ENCODE measurements at regions not wholly inside any gene's neighbourhood (a gene's known extent, or its start where the extent isn't known, plus 50 kb on each side); places are given as distances from the start of the nearest gene placed in this dataset.
A peak's percentile ranks its signal among the peaks of the same experiment; 100 is the strongest.

- 51% methylated on average over 2 of the region's 2 CpGs for WGBS
- H3K4me2 ChIP-seq (ENCODE audit: low read length, poor library complexity, severe bottlenecking) = no peak overlapping the region
- H3K9me3 ChIP-seq (ENCODE audit: control insufficient read depth, low read length) = no peaks in the 10 kb centered on the region
- no peak overlapping the region for H3K23ac ChIP-seq (ENCODE audit: low read length in 2 of 2)
- H3K4ac ChIP-seq (ENCODE audit: low read depth in 1 of 2, low read length in 2 of 2) = no peak overlapping the region
- H2BK5ac ChIP-seq (ENCODE audit: low read depth, low read length, poor library complexity, severe bottlenecking) = no peak overlapping the region
- DNase-seq = peak; percentile 6
- no peaks in the 10 kb centered on the region for H3K27me3 ChIP-seq (ENCODE audit: control insufficient read depth in 1 of 2, insufficient read depth in 1 of 2, low read length in 2 of 2)
- no peak overlapping the region for H4K8ac ChIP-seq (ENCODE audit: low read length)
- H3K4me3 ChIP-seq (ENCODE audit: insufficient read depth in 1 of 2, low read depth in 1 of 2, low read length in 2 of 2) = no peak overlapping the region
- H2BK12ac ChIP-seq (ENCODE audit: low read length in 2 of 2) = no peak overlapping the region
- no peak overlapping the region for H3K9ac ChIP-seq (ENCODE audit: low read length)
- no peak overlapping the region for H2BK15ac ChIP-seq (ENCODE audit: low read depth, poor library complexity, severe bottlenecking)
- H3K79me1 ChIP-seq (replicated peaks; ENCODE audit: low read length, poor library complexity, severe bottlenecking) = no peaks in the 10 kb centered on the region
- H3K36me3 ChIP-seq (ENCODE audit: control insufficient read depth in 1 of 2, insufficient read depth in 2 of 2, low read depth in 1 of 2, low read length in 2 of 2) = no peaks in the 10 kb centered on the region
- H2AFZ ChIP-seq (ENCODE audit: low read depth, low read length) = no peak overlapping the region
- H2AK5ac ChIP-seq (ENCODE audit: low read length, severe bottlenecking) = no peak overlapping the region
- no peak overlapping the region for H2BK120ac ChIP-seq (ENCODE audit: low read depth, low read length)
- no peaks in the 10 kb centered on the region for H3K4me1 ChIP-seq (ENCODE audit: control insufficient read depth, insufficient read depth, low read depth, low read length)
- H4K91ac ChIP-seq (ENCODE audit: low read length) = no peak overlapping the region
- H3K18ac ChIP-seq (ENCODE audit: low read depth in 1 of 2, low read length in 2 of 2) = no peak overlapping the region
- H3K14ac ChIP-seq (ENCODE audit: low read length in 2 of 2) = no peak overlapping the region
- H3K27ac ChIP-seq (ENCODE audit: low read length, poor library complexity, severe bottlenecking) = no peak overlapping the region
Measured at GRCh38 chr7:52481571-52481970, 553.9 kb upstream of the POM121L12 start.

GRCh38 chr7:52479990-52480389 lies 555.4 kb upstream of the POM121L12 start:
- H3K18ac ChIP-seq (ENCODE audit: low read depth in 1 of 2, low read length in 2 of 2) = no peak overlapping the region
- no peak overlapping the region for H2BK5ac ChIP-seq (ENCODE audit: low read depth, low read length, poor library complexity, severe bottlenecking)
- H3K4me3 ChIP-seq (ENCODE audit: insufficient read depth in 1 of 2, low read depth in 1 of 2, low read length in 2 of 2) = no peak overlapping the region
- H3K23ac ChIP-seq (ENCODE audit: low read length in 2 of 2) = no peak overlapping the region
- no peak overlapping the region for H4K8ac ChIP-seq (ENCODE audit: low read length)
- H3K9ac ChIP-seq (ENCODE audit: low read length) = no peak overlapping the region
- no peak overlapping the region for H3K4me2 ChIP-seq (ENCODE audit: low read length, poor library complexity, severe bottlenecking)
- no peak overlapping the region for H2AK5ac ChIP-seq (ENCODE audit: low read length, severe bottlenecking)
- H2BK12ac ChIP-seq (ENCODE audit: low read length in 2 of 2) = no peak overlapping the region
- H2BK120ac ChIP-seq (ENCODE audit: low read depth, low read length) = no peak overlapping the region
- H2BK15ac ChIP-seq (ENCODE audit: low read depth, poor library complexity, severe bottlenecking) = no peak overlapping the region
- H3K4me1 ChIP-seq (ENCODE audit: control insufficient read depth, insufficient read depth, low read depth, low read length) = no peaks in the 10 kb centered on the region
- no peak overlapping the region for H2AFZ ChIP-seq (ENCODE audit: low read depth, low read length)
- no peak overlapping the region for H3K14ac ChIP-seq (ENCODE audit: low read length in 2 of 2)
- H3K9me3 ChIP-seq (ENCODE audit: control insufficient read depth, low read length) = no peaks in the 10 kb centered on the region
- H3K27ac ChIP-seq (ENCODE audit: low read length, poor library complexity, severe bottlenecking) = no peak overlapping the region
- no peak for DNase-seq
- H3K36me3 ChIP-seq (ENCODE audit: control insufficient read depth in 1 of 2, insufficient read depth in 2 of 2, low read depth in 1 of 2, low read length in 2 of 2) = no peaks in the 10 kb centered on the region
- H3K27me3 ChIP-seq (ENCODE audit: control insufficient read depth in 1 of 2, insufficient read depth in 1 of 2, low read length in 2 of 2) = no peaks in the 10 kb centered on the region
- no peaks in the 10 kb centered on the region for H3K79me1 ChIP-seq (replicated peaks; ENCODE audit: low read length, poor library complexity, severe bottlenecking)
- no peak overlapping the region for H4K91ac ChIP-seq (ENCODE audit: low read length)
- H3K4ac ChIP-seq (ENCODE audit: low read depth in 1 of 2, low read length in 2 of 2) = no peak overlapping the region

- no peak overlapping the region for H4K8ac ChIP-seq (ENCODE audit: low read length)
Measured at GRCh38 chr7:52475001-52475582, 560.3 kb upstream of the POM121L12 start.

GRCh38 chr7:52473756-52474155 lies 561.7 kb upstream of the POM121L12 start:
- Histone ChIP-seq H2BK120ac (ENCODE audit: low read depth, low read length) (no peak overlapping the region), H3K36me3 (ENCODE audit: control insufficient read depth in 1 of 2, insufficient read depth in 2 of 2, low read depth in 1 of 2, low read length in 2 of 2) (no peaks in the 10 kb centered on the region), H2BK5ac (ENCODE audit: low read depth, low read length, poor library complexity, severe bottlenecking) (no peak overlapping the region), H4K91ac (ENCODE audit: low read length) (no peak overlapping the region), H3K23ac (ENCODE audit: low read length in 2 of 2) (no peak overlapping the region), H3K27me3 (ENCODE audit: control insufficient read depth in 1 of 2, insufficient read depth in 1 of 2, low read length in 2 of 2) (no peaks in the 10 kb centered on the region), H4K8ac (ENCODE audit: low read length) (no peak overlapping the region), H3K27ac (ENCODE audit: low read length, poor library complexity, severe bottlenecking) (no peak overlapping the region), H2AK5ac (ENCODE audit: low read length, severe bottlenecking) (no peak overlapping the region), H3K4ac (ENCODE audit: low read depth in 1 of 2, low read length in 2 of 2) (no peak overlapping the region), H3K4me1 (ENCODE audit: control insufficient read depth, insufficient read depth, low read depth, low read length) (no peaks in the 10 kb centered on the region), H3K9ac (ENCODE audit: low read length) (no peak overlapping the region), H3K18ac (ENCODE audit: low read depth in 1 of 2, low read length in 2 of 2) (no peak overlapping the region), H3K4me3 (ENCODE audit: insufficient read depth in 1 of 2, low read depth in 1 of 2, low read length in 2 of 2) (no peak overlapping the region), H2BK12ac (ENCODE audit: low read length in 2 of 2) (no peak overlapping the region), H3K79me1 (replicated peaks; ENCODE audit: low read length, poor library complexity, severe bottlenecking) (no peaks in the 10 kb centered on the region), H2AFZ (ENCODE audit: low read depth, low read length) (no peak overlapping the region), H3K14ac (ENCODE audit: low read length in 2 of 2) (no peak overlapping the region), H3K9me3 (ENCODE audit: control insufficient read depth, low read length) (no peaks in the 10 kb centered on the region), H3K4me2 (ENCODE audit: low read length, poor library complexity, severe bottlenecking) (no peak overlapping the region), H2BK15ac (ENCODE audit: low read depth, poor library complexity, severe bottlenecking) (no peak overlapping the region)
- DNase-seq = no peak
- 63% methylated on average over 1 of the region's 1 CpG for WGBS

More at GRCh38 chr7:52475001-52475582, 560.3 kb upstream of the POM121L12 start:
- H3K4me2 ChIP-seq (ENCODE audit: low read length, poor library complexity, severe bottlenecking) = no peak overlapping the region
- no peak overlapping the region for H2BK120ac ChIP-seq (ENCODE audit: low read depth, low read length)
- no peaks in the 10 kb centered on the region for H3K9me3 ChIP-seq (ENCODE audit: control insufficient read depth, low read length)
- no peak overlapping the region for H3K4ac ChIP-seq (ENCODE audit: low read depth in 1 of 2, low read length in 2 of 2)
- H3K9ac ChIP-seq (ENCODE audit: low read length) = no peak overlapping the region
- no peak overlapping the region for H3K23ac ChIP-seq (ENCODE audit: low read length in 2 of 2)
- H3K27me3 ChIP-seq (ENCODE audit: control insufficient read depth in 1 of 2, insufficient read depth in 1 of 2, low read length in 2 of 2) = no peaks in the 10 kb centered on the region
- H2BK5ac ChIP-seq (ENCODE audit: low read depth, low read length, poor library complexity, severe bottlenecking) = no peak overlapping the region
- H3K4me1 ChIP-seq (ENCODE audit: control insufficient read depth, insufficient read depth, low read depth, low read length) = no peaks in the 10 kb centered on the region
- no peak for DNase-seq
- H3K14ac ChIP-seq (ENCODE audit: low read length in 2 of 2) = no peak overlapping the region
- no peak overlapping the region for H4K91ac ChIP-seq (ENCODE audit: low read length)
- no peak overlapping the region for H3K27ac ChIP-seq (ENCODE audit: low read length, poor library complexity, severe bottlenecking)
- H3K18ac ChIP-seq (ENCODE audit: low read depth in 1 of 2, low read length in 2 of 2) = no peak overlapping the region
- H2BK15ac ChIP-seq (ENCODE audit: low read depth, poor library complexity, severe bottlenecking) = no peak overlapping the region
- H3K36me3 ChIP-seq (ENCODE audit: control insufficient read depth in 1 of 2, insufficient read depth in 2 of 2, low read depth in 1 of 2, low read length in 2 of 2) = no peaks in the 10 kb centered on the region
- H2AK5ac ChIP-seq (ENCODE audit: low read length, severe bottlenecking) = no peak overlapping the region
- no peak overlapping the region for H2BK12ac ChIP-seq (ENCODE audit: low read length in 2 of 2)
- H2AFZ ChIP-seq (ENCODE audit: low read depth, low read length) = no peak overlapping the region
- no peak overlapping the region for H3K4me3 ChIP-seq (ENCODE audit: insufficient read depth in 1 of 2, low read depth in 1 of 2, low read length in 2 of 2)
- H3K79me1 ChIP-seq (replicated peaks; ENCODE audit: low read length, poor library complexity, severe bottlenecking) = no peaks in the 10 kb centered on the region

Data from mesenchymal stem cell (in vitro differentiated cells and primary cell).